ENCODE measurements at regions not wholly inside any gene's neighbourhood (a gene's known extent, or its start where the extent isn't known, plus 50 kb on each side); places are given as distances from the start of the nearest gene placed in this dataset.

DNA sequence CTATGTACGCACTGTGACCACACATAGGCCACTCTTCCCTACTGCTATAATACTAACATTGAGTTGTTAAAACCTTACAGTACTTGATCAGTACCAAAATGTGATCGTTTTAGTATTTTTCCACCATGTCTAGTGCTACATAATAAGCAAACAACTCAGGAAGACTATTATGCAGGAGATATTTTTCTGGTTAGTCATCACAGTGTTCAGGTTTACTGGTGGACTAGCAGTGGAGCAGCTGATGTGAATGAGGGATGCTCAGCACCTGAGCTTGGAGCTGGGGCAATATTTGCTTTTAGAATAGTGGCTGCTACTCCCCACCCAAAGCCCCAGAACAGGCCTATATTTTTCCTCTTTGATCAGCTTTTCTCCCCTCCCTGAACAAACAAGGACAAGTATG, 513.1 kb downstream of the KCNH5 start:
- no peak for DNase-seq (ENCODE audit: low read depth)
- TF ChIP-seq CTCF (IDR thresholded peaks at IDR 0.05; ENCODE audit: insufficient read depth, low read depth, low read length), result no peak
- H3K4me3 ChIP-seq (ENCODE audit: low read depth, low read length), result no peak overlapping the region

- no peak overlapping the region for H3K4me3 ChIP-seq (ENCODE audit: low read depth, low read length)
- DNase-seq (ENCODE audit: low read depth), result no peak
- no peak for TF ChIP-seq CTCF (IDR thresholded peaks at IDR 0.05; ENCODE audit: insufficient read depth, low read depth, low read length)
These were observed 498.3 kb downstream of the KCNH5 start for GRCh38 chr14:62546862-62547474.

GRCh38 chr14:62557416-62557815, 487.8 kb downstream of the KCNH5 start:
- DNase-seq (ENCODE audit: low read depth), result no peak
- H3K4me3 ChIP-seq (ENCODE audit: low read depth, low read length), result no peak overlapping the region
- no peak for TF ChIP-seq CTCF (IDR thresholded peaks at IDR 0.05; ENCODE audit: insufficient read depth, low read depth, low read length)

DNA sequence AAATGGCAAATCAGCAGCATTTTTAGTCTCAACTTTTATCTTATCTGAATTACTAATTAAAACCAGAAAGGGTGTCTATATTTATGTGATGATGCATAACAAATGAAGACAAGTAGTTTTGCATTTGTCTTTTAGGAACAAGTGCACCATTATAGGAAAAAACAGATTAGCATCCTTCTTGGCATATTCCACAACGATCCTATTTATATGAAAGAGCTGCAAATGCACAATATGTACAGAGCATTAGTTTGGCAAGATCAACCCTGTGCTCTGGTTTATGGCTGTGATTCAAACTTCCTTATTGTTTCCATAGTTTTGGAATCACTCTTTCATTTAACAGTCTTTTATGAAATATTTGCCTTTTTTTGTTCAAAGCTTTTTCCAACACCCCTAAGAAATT, 486.8 kb downstream of the KCNH5 start:
- DNase-seq (ENCODE audit: low read depth), result no peak
- H3K4me3 ChIP-seq (ENCODE audit: low read depth, low read length), result no peak overlapping the region
- no peak for TF ChIP-seq CTCF (IDR thresholded peaks at IDR 0.05; ENCODE audit: insufficient read depth, low read depth, low read length)

GRCh38 chr14:62585247-62585646, 460.0 kb downstream of the KCNH5 start:
- TF ChIP-seq CTCF (IDR thresholded peaks at IDR 0.05; ENCODE audit: insufficient read depth, low read depth, low read length), result no peak
- no peak for DNase-seq (ENCODE audit: low read depth)
- no peak overlapping the region for H3K4me3 ChIP-seq (ENCODE audit: low read depth, low read length)

DNA sequence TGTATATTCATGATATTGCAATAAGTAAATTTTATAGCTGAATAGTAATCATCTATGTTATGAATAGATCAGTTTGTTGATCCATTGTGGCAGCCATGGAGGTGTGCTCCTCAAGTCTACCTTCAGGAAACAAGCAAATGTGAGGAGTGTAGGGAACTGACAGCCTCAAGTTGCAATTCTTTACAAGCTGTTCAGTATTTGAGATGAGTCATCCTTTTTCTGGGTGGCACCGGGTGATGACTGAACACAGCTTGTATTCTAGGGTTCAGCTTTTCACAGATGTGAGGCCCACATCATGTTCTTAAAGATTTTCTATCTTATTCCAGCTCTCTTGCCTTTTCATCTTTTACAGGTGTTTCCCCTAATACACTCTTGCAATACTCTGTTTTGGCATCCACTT, 452.4 kb downstream of the KCNH5 start:
- no peak overlapping the region for H3K4me3 ChIP-seq (ENCODE audit: low read depth, low read length)
- no peak for TF ChIP-seq CTCF (IDR thresholded peaks at IDR 0.05; ENCODE audit: insufficient read depth, low read depth, low read length)
- DNase-seq (ENCODE audit: low read depth), result peak; percentile 4

GRCh38 chr14:62597143-62597542, 448.1 kb downstream of the KCNH5 start:
- no peak for DNase-seq (ENCODE audit: low read depth)
- no peak for TF ChIP-seq CTCF (IDR thresholded peaks at IDR 0.05; ENCODE audit: insufficient read depth, low read depth, low read length)
- no peak overlapping the region for H3K4me3 ChIP-seq (ENCODE audit: low read depth, low read length)

Data from fibroblast of villous mesenchyme (primary cell).